T47D (cell line): ENCODE measurements at regions not wholly inside any gene's neighbourhood (a gene's known extent, or its start where the extent isn't known, plus 50 kb on each side); places are given as distances from the start of the nearest gene placed in this dataset.

ENCODE experiments used
- DNase-seq, 2 experiments: peaks; one replicate each; pipeline versions ENCODE4 v3.0.0 to v3.0.0-alpha.2; 2011 to 2012; ENCODE audit warnings: low read depth in 1 of 2, low spot score in 1 of 2
- JUND ChIP-seq: IDR thresholded peaks from 2 replicates; pipeline ENCODE4 v1.6.1; 2012; ENCODE audit warnings: low read depth
- in situ Hi-C: cut with HindIII; loops from 2 replicates; pipeline ENCODE4 v1.10.0; 2016; ENCODE audit warnings: low sequenced_read_pairs, low pct_unique_long_range_greater_than_20kb

DNA sequence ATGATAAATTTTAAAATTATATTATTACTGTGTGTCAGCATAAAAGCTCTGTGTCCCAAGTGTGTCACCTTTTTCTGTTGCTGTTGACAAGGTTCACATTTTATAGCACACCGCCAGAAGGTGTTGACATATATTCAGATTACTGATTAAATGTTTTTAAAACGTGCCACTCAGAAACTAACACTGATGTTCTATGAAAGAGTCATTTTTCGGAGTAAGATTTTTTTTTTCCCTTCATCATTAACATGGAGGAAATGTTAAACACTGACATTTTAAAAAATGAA is 197.5 kb downstream of the TM9SF2 start:
- no peak for TF ChIP-seq JUND
- in situ Hi-C loops = no loop called here
- DNase-seq = no peak

DNA sequence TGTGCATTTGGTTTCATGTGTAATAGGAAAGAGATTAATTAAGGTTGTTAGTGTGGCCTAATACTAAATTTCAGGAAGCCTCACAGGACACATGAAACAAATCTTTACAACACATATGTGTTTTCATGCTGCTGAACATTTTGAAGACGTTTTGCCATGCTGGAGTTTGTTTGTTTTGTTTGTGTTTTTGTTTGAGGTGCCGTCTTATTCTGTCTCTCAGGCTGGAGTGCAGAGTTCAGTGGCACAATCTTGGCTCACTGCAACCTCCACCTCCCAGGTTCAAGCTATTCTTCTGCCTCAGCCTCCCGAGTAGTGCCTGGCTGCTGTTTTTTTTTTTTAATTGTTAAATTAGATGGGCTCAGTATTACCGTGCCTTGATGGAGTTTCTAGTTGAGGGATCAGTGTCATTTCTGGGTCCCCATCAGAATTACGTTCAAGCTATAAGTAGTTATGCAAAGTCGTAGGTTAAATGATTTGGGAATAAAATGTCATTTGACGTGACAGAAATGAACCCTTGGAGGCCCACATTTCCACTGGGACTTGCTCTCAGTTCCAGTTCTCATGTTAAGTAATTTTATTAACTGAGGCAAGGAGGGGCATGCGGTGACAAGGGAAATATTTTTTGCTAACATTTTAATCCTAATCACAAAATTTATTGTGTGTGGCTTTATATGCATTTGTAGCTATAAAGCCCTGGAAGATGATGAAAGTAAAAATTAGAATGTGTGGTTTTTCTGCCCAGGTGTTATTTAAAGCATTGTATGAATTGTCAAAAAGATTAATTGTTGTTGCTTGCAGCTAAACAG is 196.9 kb downstream of the TM9SF2 start:
- in situ Hi-C loops = no loop called here
- no peak for TF ChIP-seq JUND
- DNase-seq = no peak

DNA sequence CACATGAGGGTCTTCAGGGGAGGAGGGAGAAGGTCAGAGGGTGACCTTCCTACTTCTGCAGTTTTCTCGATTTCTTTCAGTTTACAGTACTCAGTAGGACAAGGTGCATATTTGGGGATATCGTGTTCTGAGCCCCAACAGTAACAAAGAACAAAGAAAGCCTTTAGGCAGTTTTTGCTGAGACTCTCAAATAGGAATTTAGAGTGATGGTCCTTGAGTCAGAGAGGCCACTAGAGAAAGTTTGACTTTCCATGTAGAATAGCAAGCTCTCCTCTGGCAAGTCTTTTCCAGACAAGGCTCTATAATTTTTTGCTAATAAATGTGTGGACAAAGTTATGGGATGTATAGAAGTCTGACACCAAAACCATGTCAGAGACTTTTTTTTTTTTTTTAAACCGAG is 194.6 kb downstream of the TM9SF2 start:
- no peak for DNase-seq
- no peak for TF ChIP-seq JUND
- in situ Hi-C loops = no loop called here

DNA sequence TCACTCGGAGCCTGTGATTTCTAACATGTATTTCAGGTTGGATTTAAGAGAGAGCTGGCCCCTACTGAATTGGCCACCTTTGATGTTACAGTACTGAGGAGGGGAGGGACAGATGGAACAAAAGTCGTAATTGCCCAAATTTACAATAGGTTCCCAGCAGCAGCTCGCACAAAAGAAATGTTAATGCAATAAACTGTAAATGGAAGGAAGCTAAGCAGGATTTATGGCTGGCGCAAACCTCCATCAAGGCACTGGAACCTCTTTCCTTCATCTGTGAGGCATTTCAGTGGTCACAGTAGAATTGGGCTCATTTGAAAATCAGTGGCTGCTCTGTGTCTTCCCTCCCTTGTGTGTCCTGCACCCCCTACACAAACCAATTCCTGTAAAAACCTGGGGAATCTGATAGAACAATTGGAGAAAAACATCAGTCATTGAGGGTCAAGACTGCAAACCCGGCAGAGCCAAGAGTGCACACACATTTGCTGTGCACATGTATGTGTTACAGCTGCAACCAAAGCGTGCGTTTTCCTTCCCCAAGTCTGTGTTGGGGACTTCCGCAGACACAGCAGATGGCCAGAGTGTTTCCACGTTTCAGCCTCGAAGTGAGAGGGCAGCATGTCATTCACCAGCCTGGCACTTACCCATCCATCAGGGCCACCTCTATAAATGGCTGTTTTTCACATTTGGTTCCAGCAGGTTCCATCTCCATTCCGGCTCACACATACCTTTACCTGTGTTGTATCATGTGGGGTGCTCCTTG is 192.8 kb downstream of the TM9SF2 start:
- no peak for DNase-seq
- no peak for TF ChIP-seq JUND
- in situ Hi-C loops = no loop called here

DNA sequence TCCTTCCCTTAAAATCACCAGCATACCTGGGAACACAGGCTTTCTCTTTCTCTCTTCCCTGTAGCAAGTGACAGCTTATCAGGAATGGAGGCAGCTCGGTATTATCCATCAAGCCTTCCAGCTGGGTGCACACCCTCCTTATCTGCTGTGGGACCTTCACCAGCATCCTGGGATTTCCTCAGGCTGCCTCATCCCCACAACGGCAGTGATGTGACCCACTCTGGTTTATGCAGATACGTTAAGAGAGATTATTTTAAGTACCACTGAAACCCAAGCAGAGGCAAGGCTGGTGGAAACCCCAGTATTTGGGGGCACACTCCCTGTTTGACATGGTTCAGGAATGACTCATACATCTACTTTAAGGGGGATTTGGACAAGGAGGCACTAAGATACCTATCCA is 192.1 kb downstream of the TM9SF2 start:
- in situ Hi-C loops = no loop called here
- no peak for TF ChIP-seq JUND
- DNase-seq = no peak

DNA sequence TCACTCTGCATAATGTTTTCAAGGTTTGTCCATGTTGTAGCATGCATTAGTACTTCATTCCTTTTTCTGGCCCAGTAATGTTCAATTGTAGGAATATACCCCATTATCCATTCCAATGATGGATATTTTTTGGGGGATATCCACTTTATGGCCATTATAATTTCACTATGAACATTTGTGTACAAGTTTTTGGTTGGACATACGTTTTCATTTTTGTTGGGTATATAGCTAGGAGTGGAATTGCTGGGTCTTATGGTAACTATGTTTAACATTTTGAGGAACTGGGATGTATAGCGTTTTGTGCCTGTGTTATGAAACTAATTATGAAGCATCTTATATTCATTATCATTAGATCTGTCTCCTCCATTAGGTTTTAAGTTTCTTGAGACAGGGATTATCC is 191.6 kb downstream of the TM9SF2 start:
- no peak for DNase-seq
- in situ Hi-C loops = no loop called here
- TF ChIP-seq JUND = no peak

DNA sequence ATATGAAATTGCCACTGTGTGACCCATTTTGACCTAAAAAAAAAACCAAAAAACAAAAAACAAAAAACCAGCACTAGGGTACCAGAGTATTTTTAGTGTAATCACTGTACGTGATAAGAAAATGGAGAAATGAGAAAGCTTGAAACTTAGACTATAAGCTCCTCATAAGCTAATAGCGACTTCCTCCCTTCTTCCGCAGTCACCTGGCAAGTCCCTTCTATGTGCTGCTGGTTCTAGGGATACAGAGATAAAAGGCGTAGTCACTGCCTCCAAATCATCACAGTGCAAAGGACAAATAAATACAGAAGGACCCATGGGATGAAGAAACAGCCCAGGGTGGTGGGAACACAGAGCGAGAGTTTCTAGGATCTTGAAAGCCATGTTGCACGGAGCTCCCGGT is 190.3 kb downstream of the TM9SF2 start:
- TF ChIP-seq JUND = no peak
- DNase-seq = no peak
- in situ Hi-C loops = no loop called here

DNA sequence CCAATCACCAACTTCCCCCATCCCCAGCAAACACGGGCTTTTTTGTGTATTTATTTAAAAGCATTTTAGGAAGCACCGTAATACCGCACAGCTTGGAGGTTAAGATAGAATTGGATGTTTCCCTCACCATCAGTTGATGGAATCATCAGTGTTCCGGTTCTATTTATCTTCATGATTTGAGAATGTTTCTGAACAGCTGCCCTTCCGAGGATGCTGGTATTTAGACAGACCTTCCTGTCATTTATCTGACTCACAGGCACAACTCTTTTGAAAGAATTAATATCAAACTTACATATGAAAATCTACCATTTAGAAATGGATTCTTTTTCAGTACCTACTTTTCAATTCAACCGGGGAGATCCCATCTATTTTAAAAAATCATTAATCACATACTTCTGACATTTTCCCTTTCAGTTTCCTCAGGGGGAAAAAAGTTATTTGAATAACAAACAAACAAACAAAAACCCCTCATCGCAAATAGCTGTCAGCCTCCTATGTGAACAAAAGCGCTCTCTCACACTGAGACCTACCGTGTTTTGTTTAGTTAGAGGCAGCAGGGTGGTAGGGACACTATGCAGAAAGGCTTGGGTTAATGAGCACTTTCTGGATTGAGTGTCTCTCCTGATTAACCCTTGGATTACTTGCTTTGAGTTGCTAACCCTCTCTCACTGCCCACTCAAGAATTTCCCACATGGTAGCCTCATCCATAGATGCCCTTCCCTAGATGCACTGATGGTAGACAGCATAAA is 189.3 kb downstream of the TM9SF2 start:
- no peak for TF ChIP-seq JUND
- no peak for DNase-seq
- in situ Hi-C loops = no loop called here

DNA sequence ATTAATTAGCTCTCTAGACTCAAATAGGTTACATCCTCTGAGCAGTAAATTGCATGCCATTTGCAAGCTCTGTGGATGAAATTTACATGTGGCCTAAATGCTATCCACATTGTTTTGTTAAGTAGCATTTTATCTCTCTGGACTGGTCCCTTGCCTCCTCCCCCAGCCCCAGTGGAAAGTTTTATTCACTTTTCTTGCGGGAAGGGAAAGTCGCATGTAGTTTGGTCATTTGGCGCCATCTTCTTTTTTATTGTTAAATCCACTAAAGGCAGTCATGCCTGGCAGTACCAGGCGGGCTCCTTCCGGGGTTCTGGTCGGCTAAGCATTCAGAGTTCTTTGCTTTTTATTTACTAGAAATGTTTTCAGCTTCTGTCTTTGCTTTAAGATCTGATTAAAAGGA is 188.7 kb downstream of the TM9SF2 start:
- TF ChIP-seq JUND = no peak
- DNase-seq = no peak
- in situ Hi-C loops = no loop called here

DNA sequence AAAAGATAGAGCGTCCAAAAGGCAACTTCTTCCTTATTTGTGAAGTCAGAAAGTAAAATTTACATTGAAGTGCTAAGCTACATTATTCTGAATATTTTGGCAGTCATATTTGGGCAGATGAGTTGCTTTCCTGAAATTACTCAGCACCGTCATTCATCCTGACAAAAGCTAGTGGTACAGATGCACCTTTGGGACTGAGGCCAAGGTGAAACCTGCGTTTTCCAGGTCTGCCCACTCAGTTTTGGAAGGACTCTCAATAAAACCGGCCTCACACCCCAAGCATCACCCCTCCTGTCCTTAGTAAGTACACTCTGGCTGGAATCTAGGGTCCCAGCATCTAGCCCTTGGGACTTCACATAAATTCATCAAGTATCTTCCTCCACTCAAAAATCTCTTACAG is 187.5 kb downstream of the TM9SF2 start:
- no peak for TF ChIP-seq JUND
- DNase-seq = no peak
- in situ Hi-C loops = no loop called here

DNA sequence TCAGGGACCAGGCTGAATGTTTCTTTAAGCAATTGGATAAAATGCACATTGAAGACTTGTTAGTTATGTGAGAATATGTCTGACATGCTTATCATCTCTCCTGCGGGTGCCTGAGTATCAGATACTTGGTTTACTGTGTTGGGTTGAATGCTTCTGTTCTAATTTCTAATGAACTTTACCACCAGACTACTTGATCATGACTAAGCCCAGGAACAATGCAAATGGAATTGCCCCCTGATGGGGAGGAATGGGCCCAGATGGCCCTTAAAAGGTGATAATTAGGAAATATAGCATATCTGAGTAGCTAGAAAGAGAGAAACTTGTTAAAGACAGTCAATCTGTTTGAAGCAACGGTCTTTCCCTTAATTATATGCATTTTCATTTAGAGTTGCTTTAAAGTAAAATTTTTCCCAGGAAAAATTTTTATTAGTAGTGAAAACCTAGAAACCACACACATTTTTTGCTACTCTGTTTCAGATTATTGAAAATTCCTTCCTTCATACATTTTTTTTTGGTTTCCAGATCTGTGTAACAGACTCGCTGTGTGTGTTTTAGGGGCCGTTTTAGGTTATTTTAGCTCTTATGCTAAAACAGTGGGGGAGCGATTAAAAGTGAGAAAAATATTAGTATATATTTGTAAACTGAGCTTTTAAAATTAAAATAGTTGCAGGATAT is 186.6 kb downstream of the TM9SF2 start:
- DNase-seq = no peak
- no peak for TF ChIP-seq JUND
- in situ Hi-C loops = no loop called here

DNA sequence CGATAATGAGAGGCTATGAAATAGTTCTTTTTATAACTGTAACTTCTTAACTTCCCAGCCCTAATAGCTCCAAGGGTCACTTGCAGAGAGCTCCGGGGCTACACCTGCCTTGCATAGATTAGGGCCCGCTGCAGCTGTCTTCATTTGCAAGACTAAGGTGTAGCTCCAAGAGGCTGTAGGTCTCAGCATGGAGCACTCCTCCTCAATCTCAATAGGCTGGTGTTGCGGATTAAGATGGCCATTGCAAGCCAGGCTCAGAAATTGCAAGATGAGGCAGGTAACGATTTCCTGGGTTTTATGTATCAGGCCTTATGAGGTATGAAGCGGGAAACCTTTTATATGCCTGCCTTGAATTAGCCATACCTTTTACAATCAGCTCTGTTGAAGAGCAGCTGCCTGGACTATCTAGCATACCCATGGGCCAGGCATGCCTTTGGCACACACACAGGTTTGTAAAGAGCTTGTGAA is 185.7 kb downstream of the TM9SF2 start:
- DNase-seq = no peak
- in situ Hi-C loops = no loop called here
- TF ChIP-seq JUND = no peak
